HG03442 (cell line): ENCODE measurements at regions not wholly inside any gene's neighbourhood (a gene's known extent, or its start where the extent isn't known, plus 50 kb on each side); places are given as distances from the start of the nearest gene placed in this dataset.

Experiments used
- ATAC-seq: cut with Tn5 transposase; IDR thresholded peaks from one replicate; pipeline ENCODE4 v1.9.1; 2021; ENCODE audit warnings: mild to moderate bottlenecking, moderate library complexity; ENCODE audit not compliant: unreplicated experiment

DNA sequence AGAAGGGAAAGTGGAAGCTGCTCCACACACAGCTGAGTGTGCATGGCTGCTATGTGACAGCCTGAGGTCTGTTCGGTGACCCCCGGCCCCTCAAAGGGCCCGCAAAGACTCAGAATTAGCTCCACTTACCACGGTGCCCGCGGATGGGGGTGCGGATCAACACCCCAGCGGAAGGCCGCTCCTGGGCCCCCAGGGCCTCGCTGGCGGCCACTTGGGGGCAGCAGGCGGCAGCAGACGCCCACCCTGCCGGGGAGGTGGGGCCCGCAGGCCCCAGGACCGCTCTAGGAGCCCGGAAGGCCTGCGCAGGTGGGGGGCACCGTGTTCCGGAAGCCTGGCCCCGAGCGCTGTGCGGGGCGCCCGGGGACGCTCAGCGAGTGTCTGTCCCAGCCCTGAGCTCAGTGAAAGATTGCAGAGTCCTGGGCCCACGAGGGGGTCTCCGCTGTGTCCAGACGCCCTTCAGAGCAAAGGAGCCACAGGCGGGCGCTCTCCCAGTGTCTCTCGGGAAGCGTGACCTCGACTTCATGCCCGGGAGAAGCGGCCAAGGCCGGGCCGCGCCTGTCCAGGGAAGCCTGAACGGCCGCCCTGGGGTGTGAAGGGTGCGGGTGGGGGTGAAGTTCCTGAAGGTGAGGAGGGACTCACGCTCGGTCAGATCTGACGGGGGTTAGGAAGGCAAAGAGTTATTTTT lies 118.7 kb downstream of the VAPA start:
- ATAC-seq = no peak

- ATAC-seq = no peak
Measured at GRCh38 chr18:10033016-10033399, 119.2 kb downstream of the VAPA start.

DNA sequence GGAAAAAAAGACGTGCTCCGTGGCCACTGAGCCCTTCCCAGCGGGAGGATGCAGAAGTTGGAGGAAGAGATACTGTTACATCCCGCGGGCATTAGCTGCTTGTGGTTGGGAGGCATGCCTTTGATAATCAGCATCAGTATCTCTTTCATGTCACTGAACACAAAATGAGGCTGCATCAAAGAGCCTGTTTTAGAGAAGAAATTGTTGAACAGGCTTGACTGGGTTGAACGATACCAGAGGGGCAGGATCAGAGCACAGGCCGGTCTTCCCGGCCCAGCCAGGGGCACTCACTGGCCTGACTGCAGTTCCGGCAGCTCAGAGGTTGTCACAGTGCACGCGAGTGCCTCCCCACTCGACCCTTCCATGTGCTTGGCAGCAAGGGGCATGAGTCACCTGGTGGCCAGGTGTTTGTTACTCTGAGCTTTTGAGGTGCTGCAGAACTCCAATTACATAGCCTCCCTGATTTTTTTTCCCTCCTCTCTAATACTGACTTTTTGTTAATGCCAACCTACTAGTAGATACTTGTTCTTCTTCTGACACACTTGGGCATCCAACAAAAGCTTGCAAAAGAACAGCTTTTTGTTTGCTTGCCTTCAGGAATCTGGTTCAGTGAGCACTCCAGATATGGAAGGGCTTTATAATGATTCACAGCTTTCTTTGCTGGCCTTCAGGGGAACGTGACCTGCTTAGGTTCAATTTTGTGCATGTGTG lies 121.6 kb downstream of the VAPA start:
- ATAC-seq = no peak

DNA sequence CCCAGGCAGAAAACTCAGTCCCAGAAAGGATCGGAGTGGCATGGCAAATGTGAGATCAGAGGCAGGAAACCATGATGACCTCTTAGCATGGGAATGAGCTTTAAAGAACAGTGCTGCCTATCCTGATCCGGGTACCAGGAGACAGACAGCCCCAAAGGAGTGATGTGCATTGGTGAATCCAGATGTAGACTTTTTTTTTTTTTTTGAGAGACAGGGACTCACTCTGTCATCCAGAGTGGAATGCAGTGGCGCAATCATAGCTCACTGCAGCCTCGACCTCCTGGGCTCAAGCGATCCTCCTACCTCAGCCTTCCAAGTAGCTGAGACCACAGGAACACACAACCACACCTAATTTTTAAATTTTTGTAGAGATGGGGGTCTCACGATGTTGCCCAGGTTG lies 122.7 kb downstream of the VAPA start:
- ATAC-seq = no peak

GRCh38 chr18:10037181-10037580 lies 123.4 kb downstream of the VAPA start:
- no peak for ATAC-seq

GRCh38 chr18:10038268-10038667 lies 124.5 kb downstream of the VAPA start:
- no peak for ATAC-seq

DNA sequence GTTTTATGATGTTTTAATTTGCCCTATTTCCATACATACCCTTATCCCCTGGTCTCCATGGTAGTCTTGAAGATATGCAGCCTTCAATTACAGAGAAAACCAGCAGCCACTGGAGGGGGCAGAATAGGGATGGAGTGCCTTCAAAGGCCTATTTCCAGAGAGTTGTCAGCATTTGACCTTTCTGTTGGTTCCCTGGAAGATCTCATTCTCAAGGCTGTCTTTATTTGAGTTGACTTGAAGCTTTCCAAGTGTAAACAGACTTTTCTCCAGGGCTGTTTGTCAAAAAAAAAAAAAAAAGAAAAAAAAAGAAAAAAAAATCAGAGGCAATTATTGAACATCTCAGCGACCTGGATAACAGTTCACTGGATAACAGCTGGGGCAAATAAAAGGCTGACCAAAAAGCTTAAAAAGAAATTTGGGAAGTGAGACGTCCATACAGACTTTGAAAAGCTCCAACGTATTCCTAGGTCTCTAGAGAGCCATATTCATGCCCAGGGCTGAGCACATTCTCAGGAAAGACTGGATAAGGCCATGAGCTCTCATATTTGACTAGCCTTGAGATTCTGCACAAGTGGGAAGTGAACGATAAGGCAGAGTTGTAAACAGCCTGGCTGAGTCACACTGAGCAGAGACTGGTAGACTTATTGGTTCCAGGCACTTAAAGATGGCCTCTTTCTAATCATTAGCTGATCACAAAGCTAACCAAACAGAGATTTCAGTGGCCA lies 126.6 kb downstream of the VAPA start:
- no peak for ATAC-seq

GRCh38 chr18:10041180-10041579 lies 127.4 kb downstream of the VAPA start:
- ATAC-seq = no peak

DNA sequence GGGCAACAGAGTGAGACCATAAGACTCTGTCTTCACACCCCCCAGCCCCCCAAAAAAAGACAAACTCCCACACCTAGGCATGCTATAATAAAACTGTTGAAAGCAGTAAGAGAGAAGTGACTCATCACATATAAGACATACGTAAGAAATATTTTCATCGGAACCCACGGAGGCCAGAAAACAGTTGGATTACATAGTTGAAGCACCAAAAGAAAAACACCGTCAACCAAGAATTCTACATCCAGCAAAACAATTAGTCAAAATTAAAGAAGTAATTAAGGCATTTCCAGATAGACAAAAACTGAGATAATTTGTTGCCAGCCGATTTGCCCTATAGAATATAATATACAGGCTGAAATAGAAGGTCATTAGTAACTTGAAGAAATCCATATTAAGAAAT lies 128.7 kb downstream of the VAPA start:
- no peak for ATAC-seq

- no peak for ATAC-seq
Measured at GRCh38 chr18:10044054-10044453, 130.2 kb downstream of the VAPA start.

DNA sequence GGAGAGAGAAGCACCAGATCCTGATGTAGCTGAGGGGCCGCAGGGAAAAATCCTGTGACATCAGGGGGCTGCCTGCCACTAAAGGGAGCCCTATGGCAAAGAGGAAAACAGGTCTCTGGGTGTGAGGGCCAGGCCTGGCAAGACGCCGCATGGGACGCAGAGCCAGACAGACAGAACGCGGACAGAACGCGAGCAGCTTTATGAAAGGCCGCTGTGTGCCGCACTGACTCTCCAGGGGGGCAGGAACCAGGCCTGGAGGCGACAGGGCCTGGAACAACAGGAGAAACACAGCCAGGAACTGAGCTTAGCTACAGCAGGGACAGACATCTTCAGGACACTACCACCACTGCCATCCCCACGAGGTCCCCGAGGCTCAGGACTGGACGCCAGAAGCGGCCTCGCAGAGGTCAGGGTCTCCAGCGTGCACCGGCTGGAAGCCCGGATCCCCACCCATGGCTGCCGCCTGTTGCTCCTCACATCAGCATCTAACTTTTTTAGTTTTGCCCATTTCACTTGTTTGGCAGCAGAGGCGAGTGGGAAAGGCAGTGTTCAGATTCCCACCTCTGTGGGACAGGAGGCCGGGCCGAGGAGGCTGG lies 131.6 kb downstream of the VAPA start:
- ATAC-seq = no peak

GRCh38 chr18:10046178-10046807 lies 132.5 kb downstream of the VAPA start:
- no peak for ATAC-seq

GRCh38 chr18:10047237-10047636 lies 133.4 kb downstream of the VAPA start:
- ATAC-seq = no peak

DNA sequence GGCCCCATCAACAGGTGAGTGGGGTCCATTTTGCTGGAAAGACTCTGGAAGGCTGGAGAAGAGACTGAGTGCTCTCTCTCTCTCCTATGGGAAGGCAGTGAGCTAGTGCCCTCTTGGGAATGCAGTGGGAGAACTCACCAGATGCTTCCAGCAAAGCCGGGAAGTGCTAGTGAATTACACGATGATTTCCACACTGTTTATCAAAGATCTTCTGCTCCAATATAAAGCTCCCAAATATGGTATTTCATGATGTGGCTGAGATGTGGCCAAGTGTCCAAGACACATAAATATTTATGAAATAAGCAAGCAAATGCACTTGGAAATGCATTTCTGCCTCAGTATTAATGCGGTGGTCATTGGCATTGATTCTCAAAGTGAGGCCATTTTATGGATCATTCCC lies 135.9 kb downstream of the VAPA start:
- ATAC-seq = no peak

DNA sequence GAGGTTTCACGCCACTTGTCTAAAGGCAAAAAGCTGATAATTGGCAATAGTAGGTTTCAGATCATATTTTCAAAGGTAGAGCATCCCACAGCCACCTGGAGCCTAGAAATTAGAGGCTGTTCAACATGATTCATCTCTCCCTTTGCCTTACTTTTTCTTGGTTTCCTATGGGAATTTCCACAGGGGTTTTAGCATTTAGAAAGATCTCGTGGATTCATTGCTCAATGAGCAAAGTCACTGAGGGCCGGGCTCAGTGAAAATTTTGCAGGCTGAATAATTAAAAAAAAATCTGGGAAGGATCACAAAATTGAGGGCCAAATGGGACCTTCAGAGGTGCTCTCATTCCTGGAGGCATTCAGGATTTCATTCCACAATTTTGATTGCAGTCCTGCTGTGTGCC lies 137.1 kb downstream of the VAPA start:
- ATAC-seq = no peak

GRCh38 chr18:10051877-10052631 lies 138.2 kb downstream of the VAPA start:
- ATAC-seq = no peak

- no peak for ATAC-seq
Measured at GRCh38 chr18:10052871-10053270, 139.1 kb downstream of the VAPA start.

GRCh38 chr18:10053861-10054260 lies 140.0 kb downstream of the VAPA start:
- no peak for ATAC-seq

- no peak for ATAC-seq
Measured at GRCh38 chr18:10054366-10054765, 140.6 kb downstream of the VAPA start.

GRCh38 chr18:10055125-10055750 lies 141.4 kb downstream of the VAPA start:
- ATAC-seq = no peak
